CD4-positive, alpha-beta T cell treated with Interleukin-15 for 4 hours (primary cell): ENCODE measurements at regions not wholly inside any gene's neighbourhood (a gene's known extent, or its start where the extent isn't known, plus 50 kb on each side); places are given as distances from the start of the nearest gene placed in this dataset.
"Not testable (repeated sequence)": the region's sequence is repeated elsewhere in the genome, so short reads cannot be mapped to it uniquely, and the experiment has no call there.

Experiments
- DNase-seq: peaks from one replicate; pipeline ENCODE4 v3.0.0-alpha.2; 2020; ENCODE audit warnings: low spot score

GRCh38 chrX:64853424-64853823, 122.8 kb downstream of the ZC4H2 start:
- DNase-seq = no peak

- no peak for DNase-seq
Measured at GRCh38 chrX:64850371-64851082, 125.7 kb downstream of the ZC4H2 start.

GRCh38 chrX:64843224-64843623, 133.0 kb downstream of the ZC4H2 start:
- no peak for DNase-seq

- DNase-seq = peak; percentile 0
Measured at GRCh38 chrX:64842492-64842891, 133.8 kb downstream of the ZC4H2 start.

GRCh38 chrX:64805683-64806082, 170.6 kb downstream of the ZC4H2 start:
- no peak for DNase-seq

GRCh38 chrX:64792598-64793337, 183.5 kb downstream of the ZC4H2 start:
- DNase-seq = no peak

- DNase-seq = no peak
Measured at GRCh38 chrX:64782923-64783322, 193.3 kb downstream of the ZC4H2 start.

GRCh38 chrX:64758047-64758446, 218.2 kb downstream of the ZC4H2 start:
- DNase-seq = no peak

- no peak for DNase-seq
Measured at GRCh38 chrX:64739792-64740378, 236.4 kb downstream of the ZC4H2 start.

GRCh38 chrX:64698317-64698716, 277.9 kb downstream of the ZC4H2 start:
- no peak for DNase-seq

GRCh38 chrX:64695372-64695771, 280.9 kb downstream of the ZC4H2 start:
- DNase-seq = not testable (repeated sequence)

- no peak for DNase-seq
Measured at GRCh38 chrX:64662876-64663275, 267.6 kb upstream of the MTMR8 start.

- not testable (repeated sequence) for DNase-seq
Measured at GRCh38 chrX:64657229-64657628, 262.0 kb upstream of the MTMR8 start.

GRCh38 chrX:64642482-64642881, 247.2 kb upstream of the MTMR8 start:
- DNase-seq = no peak
